Spleen (tissue), 7 donors: ENCODE measurements at regions not wholly inside any gene's neighbourhood (a gene's known extent, or its start where the extent isn't known, plus 50 kb on each side); places are given as distances from the start of the nearest gene placed in this dataset.

Experiments
- POLR2A ChIP-seq, 3 donors: fragments of 450-650 bp; IDR thresholded peaks; one replicate each; pipeline ENCODE4 v1.5.1; 2017; ENCODE audit warnings: antibody characterized with exemption in 3 of 3, mild to moderate bottlenecking in 1 of 3
- TF ChIP-seq, protein P1 (sequence below), 11 experiments: fragments of 200-600 bp in 7 of 11; fragments of 450-650 bp in 4 of 11; sonication (generic) in 4 of 11; IDR thresholded peaks in 8 of 11; conservative IDR thresholded peaks in 3 of 11; 1 replicate in 7 of 11; 2 replicates in 4 of 11; pipeline versions ENCODE4 v1.4.0 to v1.8.0; 2016 to 2021; ENCODE audit warnings: antibody characterized with exemption in 11 of 11, inconsistent platforms in 4 of 11, mild to moderate bottlenecking in 1 of 11
- donor health status: DM: no; HTN: no; CAD: no; lungs with moderate emphysema.
- donor health status: DM: no; HTN: no; CAD: no.
- donor health status: DM: no; HTN: no; CAD: no.

- TF ChIP-seq, protein P1, sequence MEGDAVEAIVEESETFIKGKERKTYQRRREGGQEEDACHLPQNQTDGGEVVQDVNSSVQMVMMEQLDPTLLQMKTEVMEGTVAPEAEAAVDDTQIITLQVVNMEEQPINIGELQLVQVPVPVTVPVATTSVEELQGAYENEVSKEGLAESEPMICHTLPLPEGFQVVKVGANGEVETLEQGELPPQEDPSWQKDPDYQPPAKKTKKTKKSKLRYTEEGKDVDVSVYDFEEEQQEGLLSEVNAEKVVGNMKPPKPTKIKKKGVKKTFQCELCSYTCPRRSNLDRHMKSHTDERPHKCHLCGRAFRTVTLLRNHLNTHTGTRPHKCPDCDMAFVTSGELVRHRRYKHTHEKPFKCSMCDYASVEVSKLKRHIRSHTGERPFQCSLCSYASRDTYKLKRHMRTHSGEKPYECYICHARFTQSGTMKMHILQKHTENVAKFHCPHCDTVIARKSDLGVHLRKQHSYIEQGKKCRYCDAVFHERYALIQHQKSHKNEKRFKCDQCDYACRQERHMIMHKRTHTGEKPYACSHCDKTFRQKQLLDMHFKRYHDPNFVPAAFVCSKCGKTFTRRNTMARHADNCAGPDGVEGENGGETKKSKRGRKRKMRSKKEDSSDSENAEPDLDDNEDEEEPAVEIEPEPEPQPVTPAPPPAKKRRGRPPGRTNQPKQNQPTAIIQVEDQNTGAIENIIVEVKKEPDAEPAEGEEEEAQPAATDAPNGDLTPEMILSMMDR (IDR thresholded peaks at IDR 0.05 in 8 of 11, conservative IDR thresholded peaks at IDR 0.05 in 3 of 11), result no peak
- TF ChIP-seq POLR2A (IDR thresholded peaks at IDR 0.05), result no peak
Measured at GRCh38 chr2:78035804-78036203, 513.6 kb upstream of the LRRTM4 start.
